H1 (cell line): ENCODE measurements at regions not wholly inside any gene's neighbourhood (a gene's known extent, or its start where the extent isn't known, plus 50 kb on each side); places are given as distances from the start of the nearest gene placed in this dataset.

Experiments used
- ASH2L ChIP-seq: fragments of 200-600, 300-600 bp; sonication (generic); IDR thresholded peaks from one replicate; pipeline ENCODE4 v1.7.1; 2017; ENCODE audit warnings: low read length
- CHD7 ChIP-seq: fragments of 300-600 bp; sonication (generic); IDR thresholded peaks from 2 replicates; pipeline ENCODE4 v1.7.1; 2012; ENCODE audit warnings: low read length, moderate library complexity, mild to moderate bottlenecking, inconsistent platforms; ENCODE audit not compliant: insufficient replicate concordance
- FOSL1 ChIP-seq: IDR thresholded peaks from 2 replicates; pipeline ENCODE4 v1.6.1; 2011; ENCODE audit warnings: mild to moderate bottlenecking, low read depth, low read length, moderate library complexity; ENCODE audit not compliant: insufficient read depth

GRCh38 chr10:78889536-78890063 lies 179.2 kb upstream of the ZMIZ1 start (continued):
- no peak for TF ChIP-seq CHD7
- no peak for TF ChIP-seq ASH2L
- no peak for TF ChIP-seq FOSL1
